OCI-LY7 (cell line): ENCODE measurements at regions not wholly inside any gene's neighbourhood (a gene's known extent, or its start where the extent isn't known, plus 50 kb on each side); places are given as distances from the start of the nearest gene placed in this dataset.

Source experiments
- BruUV-seq: library from RNA; stranded (reverse); fragments of 400-500 nt; replicated peaks from 2 replicates; lab custom pipeline; 2021; lab: Mats Ljungman, UMichigan
- CTCF ChIA-PET: fragments of 300-600 bp; sonication (Branson Sonifier 250); formaldehyde crosslinking; loops from one replicate; lab custom pipeline; 2022; ENCODE audit warnings: antibody characterized with exemption; ENCODE audit not compliant: unreplicated experiment; lab: Charles Lee
- POLR2A ChIA-PET: fragments of 300-600 bp; sonication (Branson Sonifier 250); formaldehyde crosslinking; loops from one replicate; lab custom pipeline; 2022; ENCODE audit warnings: antibody characterized with exemption; lab: Charles Lee
- DNase-seq: peaks from one replicate; pipeline ENCODE4 v3.0.0-alpha.2; 2015; ENCODE audit warnings: low spot score
- H2AFZ ChIP-seq: fragments of 200-600 bp; sonication (generic), shearing (Covaris generic); 2 replicates; pipeline ENCODE4 v1.6.1; 2014; ENCODE audit warnings: mild to moderate bottlenecking, antibody characterized with exemption, low read length, moderate library complexity
- H3K27ac ChIP-seq: fragments of 200-600 bp; sonication (generic); 2 replicates; pipeline ENCODE4 v1.5.1; 2014; ENCODE audit warnings: mixed run types, low read depth, mild to moderate bottlenecking, moderate library complexity, low read length, inconsistent platforms; ENCODE audit not compliant: poor library complexity, severe bottlenecking
- H3K36me3 ChIP-seq: fragments of 200-600 bp; sonication (generic); 2 replicates; pipeline ENCODE4 v1.6.1; 2014; ENCODE audit warnings: mild to moderate bottlenecking, antibody characterized with exemption, low read length, moderate library complexity, mixed read lengths; ENCODE audit not compliant: insufficient read depth
- H3K4me1 ChIP-seq: fragments of 200-600 bp; sonication (generic); 2 replicates; pipeline ENCODE4 v1.5.1; 2014; ENCODE audit warnings: mild to moderate bottlenecking, low read length; ENCODE audit not compliant: insufficient read depth, poor library complexity, severe bottlenecking
- H3K4me2 ChIP-seq: fragments of 200-600 bp; sonication (generic); 2 replicates; pipeline ENCODE4 v1.6.1; 2014; ENCODE audit warnings: mild to moderate bottlenecking, low read length
- H3K4me3 ChIP-seq: fragments of 200-600 bp; sonication (generic); 2 replicates; pipeline ENCODE4 v1.5.1; 2014; ENCODE audit warnings: mild to moderate bottlenecking, low read depth, low read length; ENCODE audit not compliant: poor library complexity, severe bottlenecking
- H3K79me2 ChIP-seq: fragments of 200-600 bp; sonication (generic); 2 replicates; pipeline ENCODE4 v1.6.1; 2016; ENCODE audit warnings: low read depth, mild to moderate bottlenecking, low read length, moderate library complexity, mixed read lengths; ENCODE audit not compliant: insufficient read depth
- H3K9me2 ChIP-seq: fragments of 200-600 bp; sonication (generic); 2 replicates; pipeline ENCODE4 v1.6.1; 2016; ENCODE audit warnings: mild to moderate bottlenecking, low read length, mixed read lengths; ENCODE audit not compliant: insufficient read depth
- H3K9me3 ChIP-seq: fragments of 200-600 bp; sonication (generic); 2 replicates; pipeline ENCODE4 v1.6.1; 2014; ENCODE audit warnings: mild to moderate bottlenecking, mixed run types, low read length, mixed read lengths
- H4K20me1 ChIP-seq: fragments of 200-600 bp; sonication (generic); 2 replicates; pipeline ENCODE4 v1.6.1; 2014; ENCODE audit warnings: mild to moderate bottlenecking, antibody characterized with exemption, low read length, moderate library complexity, mixed read lengths; ENCODE audit not compliant: insufficient read depth
- CTCF ChIP-seq: fragments of 200-600 bp; sonication (generic); conservative IDR thresholded peaks from 2 replicates; pipeline ENCODE4 v1.5.1; 2014; ENCODE audit warnings: mild to moderate bottlenecking, antibody characterized with exemption, low read length, moderate library complexity, mixed read lengths
- EZH2phosphoT487 ChIP-seq: fragments of 200-600 bp; sonication (generic); IDR thresholded peaks from 2 replicates; pipeline ENCODE4 v1.6.1; 2018; ENCODE audit warnings: low read depth, borderline replicate concordance, mild to moderate bottlenecking, mixed run types, antibody characterized with exemption, low read length, moderate library complexity, mixed read lengths
- intact Hi-C: fragments of 100-400 bp; cut with micrococcal nuclease; formaldehyde crosslinking; loops from one replicate; pipeline ENCODE4 v1.10.0; 2022; ENCODE audit not compliant: unreplicated experiment

- H3K9me2 ChIP-seq = no peaks in the 10 kb centered on the region
- H3K79me2 ChIP-seq = no peaks in the 10 kb centered on the region
- ChIA-PET POLR2A (no interaction called here), CTCF (no interaction called here)
- DNase-seq = no peak
- TF ChIP-seq CTCF = no peak
- no peak overlapping the region for H3K27ac ChIP-seq
- H2AFZ ChIP-seq = no peak overlapping the region
- no peaks in the 10 kb centered on the region for H4K20me1 ChIP-seq
- H3K36me3 ChIP-seq = no peaks in the 10 kb centered on the region
- H3K9me3 ChIP-seq = no peaks in the 10 kb centered on the region
- BruUV-seq = no TSS peak
- H3K4me3 ChIP-seq = no peak overlapping the region
- H3K4me2 ChIP-seq = no peak overlapping the region
- H3K4me1 ChIP-seq = no peaks in the 10 kb centered on the region
- intact Hi-C loops = no loop called here
Observed at GRCh38 chr13:106804991-106805390, 237.1 kb upstream of the ARGLU1 start.

GRCh38 chr13:106802917-106803316, 235.0 kb upstream of the ARGLU1 start:
- Histone ChIP-seq H3K9me2 (no peaks in the 10 kb centered on the region), H3K4me1 (no peaks in the 10 kb centered on the region), H4K20me1 (no peaks in the 10 kb centered on the region), H3K79me2 (no peaks in the 10 kb centered on the region), H3K4me3 (no peak overlapping the region), H3K27ac (no peak overlapping the region), H2AFZ (no peak overlapping the region), H3K36me3 (no peaks in the 10 kb centered on the region), H3K9me3 (no peaks in the 10 kb centered on the region), H3K4me2 (no peak overlapping the region)
- ChIA-PET CTCF (no interaction called here), POLR2A (no interaction called here)
- DNase-seq = no peak
- intact Hi-C loops = no loop called here
- TF ChIP-seq EZH2phosphoT487 = no peak
- TF ChIP-seq CTCF = no peak
- no TSS peak for BruUV-seq

- no peaks in the 10 kb centered on the region for H3K36me3 ChIP-seq
- H2AFZ ChIP-seq = no peak overlapping the region
- no peaks in the 10 kb centered on the region for H3K4me1 ChIP-seq
- no peak overlapping the region for H3K4me2 ChIP-seq
- POLR2A ChIA-PET = interaction anchor here (0.7 kb wide), 1 partner anchor 463 kb away, joined by 3 read pairs; no protein-coding TSS in a partner anchor
- no TSS peak for BruUV-seq
- TF ChIP-seq EZH2phosphoT487 = no peak
- no peak for TF ChIP-seq CTCF
- no peak overlapping the region for H3K4me3 ChIP-seq
- H3K9me2 ChIP-seq = no peaks in the 10 kb centered on the region
- H4K20me1 ChIP-seq = no peaks in the 10 kb centered on the region
- intact Hi-C loops = no loop called here
- DNase-seq = no peak
- CTCF ChIA-PET = no interaction called here
- H3K9me3 ChIP-seq = no peaks in the 10 kb centered on the region
- H3K27ac ChIP-seq = no peak overlapping the region
- H3K79me2 ChIP-seq = no peaks in the 10 kb centered on the region
Observed at GRCh38 chr13:106799781-106800335, 231.9 kb upstream of the ARGLU1 start.
